GM19455 (cell line): ENCODE measurements at regions not wholly inside any gene's neighbourhood (a gene's known extent, or its start where the extent isn't known, plus 50 kb on each side); places are given as distances from the start of the nearest gene placed in this dataset.
"Not testable (repeated sequence)": the region's sequence is repeated elsewhere in the genome, so short reads cannot be mapped to it uniquely, and the experiment has no call there.

ENCODE experiments used
- ATAC-seq: cut with Tn5 transposase; IDR thresholded peaks from one replicate; pipeline ENCODE4 v1.9.1; 2021; ENCODE audit not compliant: unreplicated experiment

DNA sequence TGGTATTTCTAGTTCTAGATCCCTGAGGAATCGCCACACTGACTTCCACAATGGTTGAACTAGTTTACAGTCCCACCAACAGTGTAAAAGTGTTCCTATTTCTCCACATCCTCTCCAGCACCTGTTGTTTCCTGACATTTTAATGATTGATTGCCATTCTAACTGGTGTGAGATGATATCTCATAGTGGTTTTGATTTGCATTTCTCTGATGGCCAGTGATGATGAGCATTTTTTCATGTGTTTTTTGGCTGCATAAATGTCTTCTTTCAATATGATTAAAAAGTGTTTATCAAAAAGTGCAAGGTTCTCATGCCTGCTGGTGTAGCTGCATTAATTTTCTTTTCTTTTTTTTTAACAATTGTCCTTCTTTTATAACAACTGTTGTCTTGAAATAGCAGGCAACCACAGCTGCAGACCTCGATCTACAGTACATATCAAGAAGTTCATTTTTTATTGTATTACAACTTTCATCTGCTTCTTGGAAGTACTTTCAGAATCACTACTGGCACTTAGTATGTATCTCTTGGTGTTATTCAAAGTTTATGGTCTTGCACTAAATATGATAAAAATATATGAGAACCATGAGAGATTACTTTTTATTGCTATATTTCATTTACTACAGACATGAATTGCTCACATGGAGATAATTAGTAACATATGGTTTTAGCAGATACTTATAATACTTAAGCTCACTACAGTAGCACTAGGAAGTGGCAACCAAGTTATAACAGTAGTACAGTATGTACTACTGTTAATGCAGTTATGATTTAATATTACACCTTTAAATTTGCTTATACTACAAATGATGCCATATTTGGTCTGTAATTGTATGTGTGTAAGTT lies 358.0 kb downstream of the ETV1 start:
- not testable (repeated sequence) for ATAC-seq

DNA sequence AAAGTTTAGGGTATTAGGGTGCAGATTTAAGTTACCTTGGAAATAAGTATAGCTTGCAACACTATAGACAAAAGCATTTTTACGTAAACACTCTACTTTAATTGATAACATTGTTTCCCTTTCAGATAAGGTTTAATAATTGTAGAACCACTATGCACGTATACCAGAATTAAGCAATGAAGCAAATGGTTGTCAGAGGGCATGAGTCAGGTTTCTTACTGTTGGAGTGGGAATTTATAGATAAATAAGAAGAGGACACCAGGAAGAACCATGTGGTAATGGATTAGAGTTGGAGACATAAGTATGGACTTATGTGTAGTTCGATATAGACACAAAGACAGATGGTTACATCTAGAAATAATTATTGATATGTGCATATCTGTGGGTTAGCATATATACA lies 355.6 kb downstream of the ETV1 start:
- ATAC-seq: no peak

DNA sequence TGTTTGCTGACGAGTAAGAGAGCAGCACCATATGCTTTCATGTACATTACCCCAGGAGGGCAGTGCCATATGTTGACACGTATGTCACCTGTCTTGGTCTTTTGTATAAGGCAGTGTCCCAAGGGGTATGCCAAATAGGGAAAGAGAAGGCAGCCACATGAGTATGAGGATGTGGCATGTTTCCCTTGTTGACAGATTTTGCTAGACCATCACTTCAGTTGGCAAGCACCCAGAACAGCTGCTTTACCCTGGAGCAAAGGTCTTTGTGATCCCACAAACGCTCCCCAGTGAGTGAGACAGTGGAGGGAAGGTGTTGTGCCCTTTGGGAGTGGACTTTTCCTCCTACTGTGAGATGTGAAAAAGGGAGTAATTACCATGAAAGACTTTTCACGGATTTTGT lies 350.1 kb downstream of the ETV1 start:
- ATAC-seq: no peak

DNA sequence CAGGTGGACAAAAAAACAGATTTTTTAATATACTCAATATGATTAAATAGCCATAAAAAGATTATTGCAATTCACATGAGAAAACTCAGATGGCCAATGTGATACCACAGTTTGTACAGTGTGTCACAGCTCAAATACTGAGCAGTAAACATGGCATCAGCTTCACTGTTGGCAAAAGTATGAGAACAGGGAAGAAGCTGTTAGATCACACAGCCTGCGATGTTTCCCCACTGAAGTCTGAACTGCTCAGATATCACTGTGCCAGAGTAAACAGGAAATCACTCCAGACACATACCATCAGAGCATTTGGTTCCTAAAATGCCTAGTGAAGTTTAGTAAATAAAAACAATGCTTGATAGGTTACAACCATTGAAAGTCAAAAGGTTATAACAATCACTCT lies 347.8 kb downstream of the ETV1 start:
- ATAC-seq: no peak

DNA sequence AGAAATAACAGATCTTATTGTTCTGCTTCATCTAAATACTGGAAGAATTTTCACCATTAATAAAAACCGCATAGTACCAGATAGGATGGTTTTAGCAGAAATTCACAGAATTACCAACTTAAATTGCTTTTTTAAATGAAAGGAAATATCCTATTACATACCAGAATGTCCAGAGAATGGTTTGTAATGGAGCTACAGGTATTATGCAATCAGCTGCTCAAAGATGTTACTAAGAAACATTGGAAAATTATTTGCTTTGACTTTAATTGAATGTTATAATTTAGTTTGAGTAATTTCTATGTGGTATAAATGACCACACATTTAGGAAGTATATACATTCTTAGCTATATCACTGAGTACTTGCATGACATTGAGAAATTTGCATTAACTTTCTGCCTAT lies 338.3 kb downstream of the ETV1 start:
- ATAC-seq: no peak

DNA sequence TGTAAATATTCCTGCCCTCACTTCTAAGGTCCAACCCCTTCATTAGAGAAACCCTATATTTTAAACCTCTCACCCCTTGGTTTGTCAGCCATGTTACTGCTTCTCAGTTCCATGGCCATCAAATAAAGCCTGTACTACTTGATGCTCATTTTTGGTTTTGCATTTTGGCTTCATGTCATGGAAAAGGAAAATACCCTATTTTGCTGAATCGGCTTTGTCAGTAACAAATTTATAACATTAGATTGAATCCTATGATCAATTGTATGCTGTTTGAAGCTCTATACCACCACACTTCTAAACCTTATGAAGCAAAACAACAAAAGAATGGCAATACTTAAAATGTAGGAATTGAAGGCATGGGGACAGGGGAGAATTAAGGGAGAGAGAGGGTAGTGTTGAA lies 333.1 kb downstream of the ETV1 start:
- ATAC-seq: no peak

DNA sequence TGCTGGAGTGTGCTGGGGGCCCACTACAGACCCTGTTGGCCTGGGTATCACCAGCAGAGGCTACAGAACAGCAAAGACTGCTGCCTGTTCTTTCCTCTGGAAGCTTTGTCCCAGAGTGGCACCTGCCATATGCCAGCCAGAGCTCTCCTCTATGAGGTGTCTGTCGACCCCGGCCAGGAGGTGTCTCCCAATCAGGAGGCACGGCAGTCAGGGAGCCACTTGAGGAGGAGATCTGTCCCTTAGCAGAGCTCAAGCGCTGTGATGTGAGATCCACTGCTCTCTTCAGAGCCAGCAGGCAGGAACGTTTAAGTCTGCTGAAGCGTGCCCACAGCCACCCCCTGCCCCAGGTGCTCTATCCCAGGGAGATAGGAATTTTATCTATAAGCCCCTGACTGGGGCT lies 316.2 kb downstream of the ETV1 start:
- ATAC-seq: no peak

DNA sequence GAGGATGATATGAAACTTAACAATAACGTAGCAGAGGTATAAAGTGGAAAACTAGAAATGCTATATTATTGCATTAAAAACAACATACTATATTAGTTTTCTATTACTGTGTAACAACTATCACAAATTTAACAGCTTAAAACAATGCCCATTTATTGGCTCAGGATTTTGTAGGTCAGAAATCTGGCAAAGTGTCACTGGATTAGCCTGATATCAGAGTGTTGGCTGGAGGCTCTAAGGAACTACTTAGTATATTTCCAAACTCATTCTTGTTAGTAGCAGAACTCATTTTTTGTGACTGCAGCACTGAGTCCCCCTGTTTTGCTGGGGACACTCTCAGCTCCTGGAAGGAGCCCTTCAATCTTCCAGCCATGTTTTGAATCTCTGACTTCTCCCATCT lies 306.8 kb downstream of the ETV1 start:
- ATAC-seq: no peak

DNA sequence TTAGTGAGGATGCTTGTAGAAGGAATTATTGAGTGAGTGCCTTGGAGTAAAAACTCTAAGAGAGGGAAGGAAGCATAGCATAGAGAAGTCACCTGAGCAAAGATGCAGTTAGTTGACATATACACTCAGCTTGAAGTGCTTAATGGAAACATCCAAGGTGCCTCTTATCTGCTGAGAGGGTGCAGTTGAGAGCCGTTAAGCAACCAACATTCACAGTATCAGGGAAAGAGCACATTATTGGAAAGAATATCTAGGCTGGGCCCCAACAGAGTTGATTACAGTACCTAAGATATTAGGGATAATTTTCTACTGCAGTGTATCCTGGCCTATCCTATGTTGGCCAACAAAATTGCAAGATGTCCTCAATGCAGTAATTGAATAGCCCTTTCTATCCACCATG lies 302.0 kb downstream of the ETV1 start:
- ATAC-seq: no peak

DNA sequence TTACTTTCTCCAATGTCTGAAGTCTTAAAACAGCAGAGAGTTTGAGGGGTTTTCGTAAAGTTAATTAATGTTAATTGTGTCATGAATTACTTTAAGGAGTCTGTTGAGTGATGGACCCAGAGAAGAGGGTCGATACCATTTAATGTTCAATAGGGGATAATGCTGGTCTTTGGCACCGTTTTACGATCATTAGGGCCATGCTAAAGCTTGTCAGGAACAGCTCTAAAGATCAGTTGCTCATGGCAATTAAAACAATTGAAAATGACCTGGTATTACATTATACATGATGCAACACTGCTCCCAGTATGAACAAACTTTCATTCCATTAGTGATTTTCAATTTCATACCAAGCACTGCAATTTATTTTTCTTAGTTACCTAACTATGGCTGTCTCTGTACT lies 296.9 kb downstream of the ETV1 start:
- no peak for ATAC-seq

DNA sequence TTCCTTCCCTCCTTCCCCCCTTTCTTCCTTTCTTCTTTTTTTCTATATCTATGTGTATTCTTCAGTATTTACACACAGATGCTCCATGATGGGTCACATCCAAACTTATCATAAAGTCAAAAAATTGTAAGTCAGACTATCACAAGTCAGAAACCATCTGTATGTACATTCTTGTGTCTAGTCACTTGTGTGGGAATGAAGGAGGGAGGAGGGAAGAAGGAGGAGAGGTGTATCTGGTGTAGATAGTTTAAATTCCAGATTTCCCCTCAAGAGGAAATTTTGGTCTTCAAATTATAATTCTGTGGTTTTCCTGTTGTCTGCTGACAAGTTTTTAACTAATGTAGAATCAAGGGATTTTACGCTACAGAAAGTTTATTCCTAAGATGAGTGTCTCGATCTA lies 287.2 kb downstream of the ETV1 start:
- ATAC-seq: no peak

DNA sequence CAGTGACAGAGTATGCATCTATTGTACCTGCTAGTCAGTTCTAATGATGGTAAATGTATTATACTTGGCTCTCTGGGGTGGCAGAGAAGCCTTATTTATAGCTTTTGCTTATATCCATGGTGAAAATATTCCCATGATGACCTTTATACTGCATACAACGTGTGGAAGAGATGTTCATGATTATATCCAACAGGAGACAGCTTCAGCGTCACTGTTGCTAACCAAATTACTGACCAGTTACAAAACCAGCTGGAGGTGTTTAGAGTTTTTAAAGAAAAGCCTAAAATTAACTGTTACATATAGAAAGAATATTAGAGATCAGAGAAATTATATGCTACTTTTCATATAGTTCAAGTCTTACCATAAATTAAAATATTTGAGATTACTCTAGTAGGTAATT lies 280.8 kb downstream of the ETV1 start:
- no peak for ATAC-seq

DNA sequence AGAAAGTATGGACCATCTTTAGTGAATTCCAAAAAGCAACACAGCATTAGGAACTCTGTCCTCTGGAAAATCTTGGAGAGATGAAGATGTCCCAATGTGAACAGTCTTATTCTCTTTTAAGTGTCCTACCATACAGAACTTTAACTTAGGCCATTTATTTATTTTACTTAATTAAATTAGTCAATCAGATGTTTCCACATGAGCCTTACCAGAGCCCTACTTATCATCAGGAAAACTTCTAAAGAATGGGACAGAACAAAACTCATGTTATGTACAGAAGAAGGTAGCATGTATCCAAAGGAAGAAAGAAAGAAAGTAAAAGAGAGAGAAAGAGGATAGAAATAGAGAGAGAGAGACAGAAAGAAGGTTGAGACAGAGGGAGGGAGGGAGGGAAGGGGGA lies 276.4 kb downstream of the ETV1 start:
- no peak for ATAC-seq

DNA sequence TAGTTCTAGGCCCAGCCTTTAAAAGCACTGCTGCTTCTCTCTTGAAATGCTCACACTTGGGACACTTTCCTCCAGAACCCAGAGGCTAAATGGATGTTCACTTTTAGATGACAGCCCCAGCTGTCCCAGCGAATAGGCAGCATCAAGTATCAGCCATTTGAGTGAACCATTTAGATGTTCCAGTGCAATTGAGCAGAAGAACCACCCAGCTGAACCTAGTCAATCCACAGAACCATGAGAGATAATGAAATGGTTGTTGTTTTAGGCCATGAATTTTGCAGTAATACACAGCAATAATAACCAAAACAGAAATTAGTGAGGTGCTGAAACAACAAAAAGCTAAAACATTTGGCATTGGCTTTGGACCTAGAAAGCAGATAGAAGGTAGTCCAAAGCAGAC lies 273.9 kb downstream of the ETV1 start:
- no peak for ATAC-seq

DNA sequence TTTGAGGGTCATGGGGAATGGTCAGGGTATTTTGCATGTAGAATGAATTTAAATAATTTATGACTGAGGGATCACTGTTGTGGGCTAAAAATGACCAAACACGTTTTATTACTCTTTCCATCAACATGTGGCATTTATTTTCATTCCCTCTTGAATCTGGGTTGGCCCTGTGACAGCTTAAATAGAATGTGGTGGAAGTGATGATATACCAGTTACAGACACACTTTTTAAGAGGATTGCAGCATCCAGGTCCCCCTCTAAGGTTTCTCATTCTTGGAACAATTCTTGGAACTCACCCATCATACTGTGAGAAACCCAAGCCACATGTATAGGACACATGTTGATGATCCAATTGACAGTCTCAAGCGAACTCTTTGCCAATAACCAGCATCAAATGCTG lies 272.4 kb downstream of the ETV1 start:
- ATAC-seq: no peak

DNA sequence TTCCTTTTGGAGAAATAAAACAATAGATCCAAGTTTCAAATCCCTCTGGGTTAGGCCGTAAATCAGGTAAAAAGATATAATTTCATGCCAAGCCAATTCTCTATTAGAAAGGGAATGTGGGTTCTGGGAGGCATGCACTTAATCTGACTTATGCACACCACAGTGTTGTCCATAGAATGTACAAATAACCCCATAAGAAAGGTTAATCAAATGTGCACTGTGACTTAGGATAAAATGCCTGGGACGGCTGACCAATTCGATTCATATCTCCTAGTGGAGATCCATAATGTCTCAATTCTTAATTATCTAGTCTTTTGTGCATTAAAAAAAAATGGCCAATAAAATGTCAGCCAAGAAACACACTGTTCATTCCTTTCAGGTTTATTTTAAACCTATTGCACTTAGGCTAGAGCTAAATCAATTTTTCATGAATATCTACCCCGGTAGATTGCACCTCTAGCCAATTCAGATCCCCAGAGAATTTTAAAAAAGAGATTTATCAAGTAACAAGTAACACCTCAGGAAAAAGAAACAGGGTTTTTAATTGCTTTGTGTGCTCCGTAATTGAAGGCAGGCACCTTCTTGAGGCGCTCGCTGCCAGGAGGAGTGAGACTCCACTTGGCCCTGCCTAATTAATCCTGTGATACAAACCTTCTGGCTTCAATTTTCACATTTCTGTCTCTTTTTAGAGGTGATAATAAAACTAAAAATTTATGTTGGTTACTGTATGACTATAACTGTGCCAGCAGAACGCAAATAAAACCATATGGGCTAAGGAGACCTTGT lies 265.1 kb downstream of the ETV1 start:
- ATAC-seq: no peak

DNA sequence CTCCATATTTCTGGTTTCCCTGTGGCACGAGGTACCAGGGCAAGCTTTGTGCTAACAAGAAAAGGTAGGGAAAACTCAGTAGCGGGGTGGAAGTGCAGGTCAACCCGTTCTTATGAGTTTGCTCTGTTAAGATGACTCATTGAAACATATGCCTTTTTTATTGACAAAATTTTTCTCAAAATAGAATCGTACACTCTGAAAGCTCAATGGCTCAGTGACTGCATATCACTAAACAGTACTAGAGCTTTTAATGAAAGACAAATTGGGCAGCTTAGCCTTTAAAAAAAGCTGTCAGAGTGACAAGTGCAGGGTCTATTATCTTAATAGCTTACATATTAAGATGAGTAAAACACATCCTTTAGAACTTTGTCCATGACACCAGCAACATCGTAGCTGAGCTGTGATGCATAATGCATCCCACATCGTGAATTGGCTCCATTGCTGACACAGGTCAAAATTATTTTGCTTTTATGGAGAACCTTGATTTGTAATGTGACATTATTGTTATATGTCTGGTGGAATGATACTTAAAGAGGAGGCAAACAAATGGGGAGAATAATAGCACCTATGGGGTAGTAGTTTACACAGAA lies 264.4 kb downstream of the ETV1 start:
- ATAC-seq: no peak

DNA sequence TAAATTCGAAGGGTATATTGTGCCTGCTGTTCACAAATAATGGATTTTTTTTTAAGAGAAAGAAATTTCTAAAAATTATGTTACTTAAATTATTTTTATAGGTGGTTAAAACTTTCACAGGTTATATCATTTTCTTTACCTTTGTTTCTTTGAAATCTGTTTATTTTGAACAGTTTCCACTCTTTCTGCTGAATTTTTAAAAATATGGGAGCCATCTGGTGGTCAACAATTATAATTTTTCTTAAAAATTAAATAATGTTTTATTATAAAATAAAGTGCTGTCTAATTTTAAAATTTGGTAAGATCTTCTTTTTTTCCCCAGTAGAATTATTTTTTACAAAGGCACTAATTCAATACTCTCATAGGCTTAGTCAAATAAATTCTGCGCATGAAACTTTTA lies 263.9 kb downstream of the ETV1 start:
- no peak for ATAC-seq

DNA sequence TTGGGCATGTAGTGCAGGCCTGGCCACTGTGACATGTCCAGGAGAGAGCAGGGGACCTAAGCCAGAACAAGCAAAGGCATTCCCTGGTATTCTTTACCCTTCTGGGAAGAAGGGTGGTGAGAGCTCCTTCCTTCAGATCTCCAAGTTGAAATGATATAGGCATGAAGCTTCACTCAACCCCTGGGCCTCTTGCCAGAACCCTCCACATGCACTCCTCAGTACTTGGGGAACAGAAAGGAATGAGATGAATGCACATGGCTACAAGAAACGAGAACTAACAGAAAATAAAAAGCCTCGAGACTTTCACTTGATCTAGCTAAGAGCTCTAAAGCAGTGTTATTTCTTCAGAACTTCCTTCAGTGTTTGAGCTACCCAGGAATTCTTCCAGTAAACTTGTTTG lies 262.2 kb downstream of the ETV1 start:
- ATAC-seq: no peak

DNA sequence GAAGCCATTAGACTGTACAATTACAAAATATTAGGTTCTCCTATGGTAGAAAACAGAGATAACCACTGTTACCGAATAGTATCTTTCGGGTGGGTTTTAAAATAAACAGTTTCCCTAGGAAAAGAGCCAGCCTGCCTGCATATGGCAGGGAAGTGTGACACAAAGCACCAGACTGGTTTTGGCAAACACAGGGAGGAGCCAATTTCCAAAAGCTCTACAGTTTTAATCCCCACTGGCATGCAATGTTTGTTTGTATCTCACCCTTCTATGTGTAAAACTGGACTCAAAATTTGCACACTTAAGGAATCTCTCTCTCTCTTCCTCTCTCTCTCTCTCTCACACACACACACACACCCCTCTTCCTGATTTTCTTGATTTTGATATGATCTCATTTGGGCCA lies 261.7 kb downstream of the ETV1 start:
- no peak for ATAC-seq

DNA sequence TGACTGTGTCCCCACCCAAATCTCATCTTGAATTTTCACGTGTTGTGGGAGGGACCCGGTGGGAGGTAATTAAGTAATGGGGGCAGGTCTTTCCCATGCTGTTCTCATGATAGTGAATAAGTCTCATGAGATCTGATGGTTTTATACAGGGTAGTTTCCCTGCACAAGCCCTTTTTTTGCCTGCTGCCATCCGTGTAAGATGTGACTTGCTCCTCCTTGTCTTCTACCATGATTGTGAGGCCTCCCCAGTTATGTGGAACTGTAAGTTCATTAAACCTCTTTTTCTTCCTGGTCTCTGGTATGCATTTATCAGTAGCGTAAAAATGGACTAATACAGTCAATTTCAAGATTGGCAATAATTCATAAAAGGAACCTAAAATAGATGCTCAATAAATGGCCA lies 261.0 kb downstream of the ETV1 start:
- not testable (repeated sequence) for ATAC-seq

DNA sequence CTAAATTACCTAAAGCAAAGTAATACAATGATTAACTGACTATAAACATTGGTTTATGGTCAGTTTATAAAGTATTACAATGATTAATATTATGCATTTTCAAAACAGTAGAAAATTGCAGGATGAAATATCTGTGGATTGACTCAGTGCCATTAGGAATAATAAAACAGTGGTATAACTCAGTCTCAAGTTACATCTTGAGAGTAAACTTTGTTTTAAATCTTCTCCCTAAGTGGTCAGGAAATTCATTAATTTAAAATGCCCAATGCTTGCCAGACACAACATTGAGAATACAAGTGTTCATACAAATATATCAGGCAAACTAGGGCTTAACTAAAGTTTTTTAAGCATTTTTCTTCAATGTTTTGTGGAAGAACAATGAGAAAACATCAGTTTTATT lies 257.8 kb downstream of the ETV1 start:
- no peak for ATAC-seq
